HAP-1 (cell line): ENCODE measurements at regions not wholly inside any gene's neighbourhood (a gene's known extent, or its start where the extent isn't known, plus 50 kb on each side); places are given as distances from the start of the nearest gene placed in this dataset.

Source experiments
- DNase-seq, 2 experiments: peaks; one replicate each; pipeline ENCODE4 v3.0.0-alpha.2; 2016 to 2020; ENCODE audit warnings: low spot score in 2 of 2
- H3K27me3 ChIP-seq: fragments of 250-450 bp; sonication (Bioruptor Pico); 2 replicates; pipeline ENCODE4 v1.5.1; 2020; ENCODE audit warnings: low read depth, mild to moderate bottlenecking, moderate library complexity
- H3K36me3 ChIP-seq: fragments of 250-450 bp; sonication (Bioruptor Pico); replicated peaks from 2 replicates; pipeline ENCODE4 v1.5.1; 2020; ENCODE audit warnings: mild to moderate bottlenecking
- H3K4me1 ChIP-seq: fragments of 250-450 bp; sonication (Bioruptor Pico); 2 replicates; pipeline ENCODE4 v1.5.1; 2020; ENCODE audit warnings: mild to moderate bottlenecking
- H3K4me3 ChIP-seq: fragments of 250-450 bp; sonication (Bioruptor Pico); 2 replicates; pipeline ENCODE4 v1.5.1; 2020; ENCODE audit warnings: mild to moderate bottlenecking, moderate library complexity
- H3K9me3 ChIP-seq: fragments of 250-450 bp; sonication (Bioruptor Pico); 2 replicates; pipeline ENCODE4 v1.5.1; 2020; ENCODE audit warnings: mild to moderate bottlenecking, moderate library complexity
- in situ Hi-C: fragments of 300-500 bp; cut with MboI; formaldehyde crosslinking; loops from 3 replicates; pipeline ENCODE4 v1.14.3; 2020; ENCODE audit warnings: low sequenced_read_pairs, inconsistent platforms, mixed read lengths

DNA sequence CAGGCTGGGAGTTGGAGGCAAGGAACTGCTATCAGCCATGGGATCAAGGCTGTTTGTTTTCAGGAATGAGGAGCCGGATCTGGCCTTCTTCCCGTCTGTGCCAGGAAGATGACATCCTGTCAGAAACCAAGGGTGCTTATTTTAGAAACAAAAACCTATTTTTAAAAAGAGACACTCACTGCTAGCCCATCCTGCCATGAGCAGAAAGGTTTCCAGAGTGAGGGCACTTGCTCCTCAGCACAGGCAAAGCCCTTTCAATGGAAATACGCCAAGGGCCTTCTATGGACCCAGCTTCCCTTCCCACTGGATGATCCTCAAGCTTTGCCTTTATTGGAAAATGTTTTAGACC lies 132.6 kb upstream of the FSTL4 start:
- Histone ChIP-seq H3K27me3 (no peaks in the 10 kb centered on the region), H3K9me3 (no peaks in the 10 kb centered on the region), H3K36me3 (no peaks in the 10 kb centered on the region), H3K4me3 (no peak overlapping the region), H3K4me1 (no peaks in the 10 kb centered on the region)
- in situ Hi-C loops = no loop called here
- no peak for DNase-seq

DNA sequence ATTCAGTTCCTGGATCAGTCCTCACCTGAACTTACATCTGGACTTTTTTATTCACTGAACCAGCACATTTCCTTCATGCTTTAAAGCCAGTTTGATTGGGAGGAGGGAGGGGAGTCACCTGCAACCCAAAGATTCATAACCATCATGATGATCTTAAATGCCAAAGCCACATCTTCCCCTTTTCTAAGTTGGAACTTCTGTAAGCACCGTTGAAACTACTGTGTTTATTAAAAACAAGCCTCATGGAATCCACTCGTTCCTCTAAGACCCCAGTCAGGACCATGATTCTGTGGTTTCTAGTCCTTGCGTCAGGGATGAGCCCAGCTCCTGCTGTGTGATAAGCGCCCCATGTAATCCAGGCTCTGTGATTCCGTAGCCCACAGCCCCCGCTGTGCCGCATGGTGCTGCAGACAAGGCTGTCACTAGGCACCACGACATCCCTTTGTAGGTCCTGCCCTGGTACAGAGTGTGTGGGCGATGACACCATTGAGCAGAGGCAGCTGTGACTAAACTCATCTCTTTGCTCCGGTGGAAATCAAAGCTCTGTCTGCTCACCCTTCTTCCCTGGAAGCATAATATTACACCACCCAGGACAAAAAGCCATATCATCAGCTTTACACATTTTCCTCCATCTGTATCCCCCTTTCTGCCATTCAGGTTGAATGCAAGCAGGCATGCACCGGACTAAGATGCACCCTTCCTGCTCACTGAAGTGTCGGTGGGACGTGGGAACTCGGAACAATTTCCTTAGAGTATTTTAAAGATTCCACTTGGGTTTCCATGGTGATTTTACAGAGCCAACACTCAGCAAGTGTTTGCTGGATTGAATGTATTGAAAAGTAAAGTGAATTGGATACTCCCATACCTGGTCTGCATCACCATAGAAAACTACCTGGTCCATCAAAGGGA lies 132.0 kb upstream of the FSTL4 start:
- in situ Hi-C loops = no loop called here
- H3K4me3 ChIP-seq = no peak overlapping the region
- H3K27me3 ChIP-seq = no peaks in the 10 kb centered on the region
- no peaks in the 10 kb centered on the region for H3K4me1 ChIP-seq
- no peaks in the 10 kb centered on the region for H3K36me3 ChIP-seq
- H3K9me3 ChIP-seq = no peaks in the 10 kb centered on the region
- no peak for DNase-seq

DNA sequence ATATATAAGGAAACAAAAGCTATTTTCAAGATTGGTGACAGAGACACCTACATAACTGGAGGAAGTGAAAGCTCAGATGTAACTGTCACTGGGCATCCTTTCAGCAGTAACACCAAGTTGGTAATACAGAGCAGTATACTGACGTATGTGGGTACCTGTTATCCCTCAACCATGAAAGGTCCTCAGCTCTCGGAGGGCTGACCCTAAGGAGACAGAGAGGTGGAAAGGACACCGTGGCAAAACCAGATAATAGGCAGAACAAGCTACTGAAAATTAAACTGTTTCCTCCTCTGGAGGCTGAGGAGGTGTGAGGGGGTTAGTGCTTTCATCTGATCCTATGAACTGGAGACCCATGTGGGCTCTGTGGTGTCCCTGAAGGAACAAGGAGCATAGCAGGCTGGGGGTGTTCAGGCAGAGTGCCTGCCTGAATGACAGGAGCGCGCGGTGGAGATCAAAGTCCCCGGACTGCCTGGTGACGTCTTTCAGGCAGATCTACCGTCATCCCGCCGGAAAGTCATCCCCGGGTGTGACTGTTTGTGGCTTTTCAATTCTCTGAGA lies 130.2 kb upstream of the FSTL4 start:
- Histone ChIP-seq H3K4me1 (no peaks in the 10 kb centered on the region), H3K4me3 (no peak overlapping the region), H3K27me3 (no peaks in the 10 kb centered on the region), H3K9me3 (no peaks in the 10 kb centered on the region), H3K36me3 (no peaks in the 10 kb centered on the region)
- no peak for DNase-seq
- in situ Hi-C loops = no loop called here

DNA sequence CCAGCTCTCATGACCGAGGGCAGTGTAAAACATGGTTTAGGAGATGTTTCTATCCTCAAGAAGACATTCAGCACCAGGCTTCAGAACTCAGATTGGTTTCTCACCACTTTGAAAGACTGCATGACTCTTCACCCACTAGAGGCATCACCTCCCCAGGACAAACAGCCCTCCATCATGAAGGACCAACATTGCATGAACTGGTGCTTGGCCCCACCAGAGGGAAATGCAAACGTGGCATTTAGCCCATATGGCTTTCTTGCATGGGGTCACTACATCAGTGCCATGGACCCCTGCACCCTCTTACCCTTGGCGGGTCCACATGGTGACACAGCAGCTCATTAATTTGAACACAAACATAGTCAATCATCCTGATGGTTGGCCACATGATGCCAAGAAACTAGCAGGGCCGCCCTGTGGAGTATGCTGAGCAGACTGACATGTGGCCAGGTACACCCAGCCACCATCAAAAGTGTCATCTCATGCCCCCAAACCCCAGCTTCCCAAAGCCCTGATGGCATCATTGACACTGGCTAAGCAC lies 129.5 kb upstream of the FSTL4 start:
- Histone ChIP-seq H3K4me1 (no peaks in the 10 kb centered on the region), H3K36me3 (no peaks in the 10 kb centered on the region), H3K9me3 (no peaks in the 10 kb centered on the region), H3K4me3 (no peak overlapping the region), H3K27me3 (no peaks in the 10 kb centered on the region)
- in situ Hi-C loops = no loop called here
- DNase-seq = no peak

DNA sequence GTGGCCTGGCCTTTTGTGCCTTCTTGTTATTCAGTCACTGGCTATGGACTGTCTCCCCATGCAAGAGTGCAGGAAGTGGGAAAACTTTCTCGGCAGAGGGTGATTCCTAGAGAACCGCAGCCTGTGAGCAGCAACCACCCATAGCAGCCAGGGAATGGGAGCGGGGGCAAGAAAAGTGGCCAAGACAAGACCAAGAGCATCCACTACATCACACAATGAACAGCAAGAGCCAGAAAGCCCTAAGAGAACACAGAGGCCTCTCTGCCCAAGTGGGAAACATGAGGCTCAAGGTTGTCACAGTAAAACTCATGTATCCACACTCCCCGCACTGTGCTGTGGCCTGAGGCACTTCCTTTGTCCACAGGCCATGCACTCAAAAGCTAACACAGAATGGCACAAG lies 129.1 kb upstream of the FSTL4 start:
- no peaks in the 10 kb centered on the region for H3K4me1 ChIP-seq
- no peaks in the 10 kb centered on the region for H3K9me3 ChIP-seq
- in situ Hi-C loops = no loop called here
- no peaks in the 10 kb centered on the region for H3K36me3 ChIP-seq
- H3K4me3 ChIP-seq = no peak overlapping the region
- H3K27me3 ChIP-seq = no peaks in the 10 kb centered on the region
- DNase-seq = no peak

DNA sequence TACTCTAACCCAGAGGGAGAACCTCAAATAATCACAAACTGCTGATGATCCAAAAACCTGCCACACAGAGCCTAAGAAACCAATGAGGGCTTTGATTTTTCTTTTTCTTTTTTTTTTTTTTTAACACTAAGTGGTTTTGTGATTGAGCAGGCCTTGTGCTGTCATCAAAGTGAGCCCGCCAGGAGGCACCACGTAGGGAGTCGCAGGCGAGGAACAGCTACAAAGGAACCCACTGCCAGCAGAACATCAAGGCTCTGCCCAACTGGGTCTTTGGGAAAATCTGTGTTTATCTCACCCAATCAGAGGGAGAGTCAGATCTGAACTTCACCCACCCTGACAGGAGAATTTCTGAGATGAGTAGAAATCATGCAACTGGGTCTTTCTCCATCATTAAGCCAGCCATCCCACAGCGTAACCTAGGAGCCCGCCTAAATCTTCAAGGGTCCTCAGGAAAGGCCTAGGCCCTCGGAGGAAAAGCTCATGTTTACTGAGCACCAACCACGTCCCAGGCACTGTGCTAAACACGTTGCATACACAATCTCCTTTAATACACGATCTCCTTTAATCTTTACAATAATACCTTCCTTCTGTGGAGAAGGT lies 126.9 kb upstream of the FSTL4 start:
- in situ Hi-C loops = no loop called here
- Histone ChIP-seq H3K27me3 (no peaks in the 10 kb centered on the region), H3K9me3 (no peaks in the 10 kb centered on the region), H3K4me1 (no peaks in the 10 kb centered on the region), H3K4me3 (no peak overlapping the region), H3K36me3 (no peaks in the 10 kb centered on the region)
- DNase-seq = no peak

DNA sequence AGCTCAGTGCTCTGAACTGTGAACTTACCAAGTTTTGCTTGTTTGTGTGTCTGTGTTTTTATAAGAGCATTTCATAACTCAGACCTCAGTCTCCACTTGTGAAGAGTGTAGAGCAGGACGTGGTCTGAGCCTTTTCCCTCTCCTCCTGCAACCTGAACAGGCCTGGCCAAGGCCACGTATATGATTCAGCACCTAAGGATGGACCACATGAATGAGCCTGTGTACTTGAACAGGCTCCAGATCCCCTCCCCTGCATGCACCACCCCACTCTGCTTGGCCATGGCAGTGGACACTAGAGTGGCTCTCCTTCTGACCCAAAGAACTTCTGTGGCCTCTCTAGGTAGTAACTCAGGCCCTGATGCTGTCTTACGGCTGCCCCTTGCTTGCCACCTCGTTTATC lies 125.9 kb upstream of the FSTL4 start:
- H3K4me1 ChIP-seq = no peaks in the 10 kb centered on the region
- in situ Hi-C loops = no loop called here
- no peaks in the 10 kb centered on the region for H3K36me3 ChIP-seq
- H3K27me3 ChIP-seq = no peaks in the 10 kb centered on the region
- no peak for DNase-seq
- H3K9me3 ChIP-seq = no peaks in the 10 kb centered on the region
- H3K4me3 ChIP-seq = no peak overlapping the region

DNA sequence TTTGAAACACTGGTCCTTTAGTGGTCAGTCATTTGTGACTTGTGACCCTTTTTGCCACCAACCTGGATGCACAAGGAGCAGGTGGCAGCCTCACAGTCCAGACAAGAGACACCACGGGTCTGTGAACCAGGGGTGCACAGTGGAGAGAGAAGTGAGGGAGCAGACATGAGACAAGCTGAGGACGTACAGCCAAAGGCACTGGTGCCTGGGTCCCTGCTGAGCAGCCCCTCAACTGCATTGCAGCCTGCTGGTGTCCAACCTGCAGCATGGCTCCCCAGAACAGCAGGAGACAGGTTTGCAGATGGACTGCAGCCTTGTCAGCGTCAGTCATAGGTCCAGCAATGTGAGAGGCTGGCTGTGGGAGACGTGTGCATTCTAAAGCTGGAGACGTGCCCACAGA lies 124.2 kb upstream of the FSTL4 start:
- Histone ChIP-seq H3K9me3 (no peaks in the 10 kb centered on the region), H3K27me3 (no peaks in the 10 kb centered on the region), H3K36me3 (no peaks in the 10 kb centered on the region), H3K4me1 (no peaks in the 10 kb centered on the region), H3K4me3 (no peak overlapping the region)
- no peak for DNase-seq
- in situ Hi-C loops = no loop called here

DNA sequence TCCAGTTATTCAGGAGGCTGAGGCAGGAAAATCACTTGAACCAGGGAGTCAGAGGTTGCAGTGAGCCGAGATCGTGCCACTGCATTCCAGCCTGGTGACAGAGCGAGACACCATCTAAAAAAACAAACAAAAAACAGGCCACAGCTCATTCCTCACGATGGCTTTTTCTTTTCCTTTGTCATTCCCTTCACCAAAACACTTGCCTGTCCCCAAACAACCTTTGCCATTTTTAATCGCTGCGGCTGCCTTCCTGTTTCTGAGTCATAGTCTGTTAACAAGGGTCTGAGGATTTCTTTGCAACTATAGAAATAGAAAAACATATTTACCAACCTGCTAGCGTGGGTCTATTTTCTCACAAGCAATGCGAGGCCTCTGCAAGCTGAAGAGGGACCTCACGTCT lies 123.0 kb upstream of the FSTL4 start:
- Histone ChIP-seq H3K36me3 (no peaks in the 10 kb centered on the region), H3K4me1 (no peaks in the 10 kb centered on the region), H3K27me3 (no peaks in the 10 kb centered on the region), H3K9me3 (no peaks in the 10 kb centered on the region), H3K4me3 (no peak overlapping the region)
- DNase-seq = no peak
- in situ Hi-C loops = no loop called here

DNA sequence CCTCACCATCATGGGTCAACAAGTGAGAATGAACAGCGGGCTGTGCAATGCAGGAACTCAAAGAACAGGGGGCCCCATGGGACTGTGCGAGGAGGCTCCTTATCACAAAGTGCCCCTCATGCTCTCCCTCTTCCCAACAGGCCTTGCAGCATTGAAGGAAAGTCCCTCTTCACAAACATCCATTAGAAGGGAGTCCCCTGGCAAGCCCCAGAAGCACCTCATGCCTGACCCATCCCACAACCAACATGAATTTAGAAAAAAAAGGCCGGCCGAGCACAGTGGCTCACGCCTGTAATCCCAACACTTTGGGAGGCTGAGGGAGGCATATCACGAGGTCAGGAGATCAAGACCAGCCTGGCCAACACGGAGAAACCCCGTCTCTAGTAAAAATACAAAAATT lies 122.6 kb upstream of the FSTL4 start:
- no peaks in the 10 kb centered on the region for H3K27me3 ChIP-seq
- no peaks in the 10 kb centered on the region for H3K36me3 ChIP-seq
- no peak for DNase-seq
- H3K4me3 ChIP-seq = no peak overlapping the region
- in situ Hi-C loops = no loop called here
- H3K4me1 ChIP-seq = no peaks in the 10 kb centered on the region
- H3K9me3 ChIP-seq = no peaks in the 10 kb centered on the region

DNA sequence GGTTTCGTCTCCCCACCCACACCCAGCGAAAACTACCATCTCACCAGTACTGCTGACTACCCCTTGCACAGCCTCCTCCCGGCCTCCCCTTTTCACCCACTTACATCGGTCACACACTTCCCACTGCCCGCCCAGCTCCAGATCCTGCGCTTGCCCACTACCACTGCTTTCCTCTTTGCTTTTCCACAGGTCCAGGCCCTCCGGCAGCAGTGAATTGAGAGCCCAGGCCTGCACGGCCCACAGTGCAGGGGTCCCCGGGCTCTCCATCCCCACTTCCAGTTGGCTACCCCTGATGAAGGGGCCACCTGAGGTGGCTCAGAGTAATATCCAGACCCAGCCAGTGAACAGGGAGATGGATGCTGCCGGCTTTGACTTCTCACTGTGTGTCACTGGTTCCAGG lies 120.2 kb upstream of the FSTL4 start:
- Histone ChIP-seq H3K4me1 (no peaks in the 10 kb centered on the region), H3K36me3 (no peaks in the 10 kb centered on the region), H3K9me3 (no peaks in the 10 kb centered on the region), H3K4me3 (no peak overlapping the region), H3K27me3 (no peaks in the 10 kb centered on the region)
- in situ Hi-C loops = no loop called here
- no peak for DNase-seq

DNA sequence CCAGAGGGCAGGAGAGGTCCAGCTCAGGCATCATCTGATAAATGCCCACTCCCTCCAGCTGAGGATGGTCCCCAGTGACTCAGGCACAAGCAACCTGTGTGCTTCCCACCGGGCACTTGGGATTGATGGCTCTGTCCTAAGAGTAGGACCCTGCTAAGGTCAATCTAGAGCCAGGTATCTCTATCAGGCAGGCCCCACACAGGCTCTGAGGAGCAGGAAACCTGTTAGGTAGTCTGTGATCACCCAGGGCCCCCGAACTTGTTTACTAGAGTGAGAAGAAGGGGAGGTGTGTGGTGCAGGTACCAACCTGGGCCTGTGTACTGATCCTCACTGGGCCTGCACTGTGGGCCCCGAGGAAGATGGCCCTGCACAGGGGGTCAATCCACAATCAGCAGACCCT lies 119.6 kb upstream of the FSTL4 start:
- in situ Hi-C loops = no loop called here

DNA sequence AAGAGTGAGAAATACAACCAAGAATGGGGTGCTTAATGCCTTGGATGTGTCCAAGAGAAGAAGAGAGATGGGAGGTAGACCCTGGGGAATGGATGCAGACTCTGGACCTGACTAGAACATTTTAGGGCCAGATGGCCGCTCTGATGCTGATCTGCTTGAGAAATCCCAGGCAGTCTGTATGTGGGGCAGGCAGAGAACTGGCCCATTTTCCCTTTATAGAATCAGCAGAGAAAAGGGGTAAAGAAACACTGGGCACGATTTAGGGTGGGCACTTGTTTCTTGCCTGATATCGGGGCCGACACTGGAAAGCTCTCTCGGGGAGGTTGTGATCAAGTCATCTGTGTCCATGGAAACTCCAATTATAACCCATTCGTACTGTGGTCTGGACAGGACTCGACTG lies 118.5 kb upstream of the FSTL4 start:
- Histone ChIP-seq H3K9me3 (no peaks in the 10 kb centered on the region), H3K4me3 (no peak overlapping the region), H3K27me3 (no peaks in the 10 kb centered on the region), H3K36me3 (no peaks in the 10 kb centered on the region), H3K4me1 (no peaks in the 10 kb centered on the region)
- no peak for DNase-seq
- in situ Hi-C loops = no loop called here

More for the DNA sequence above, 119.6 kb upstream of the FSTL4 start:
- Histone ChIP-seq H3K9me3 (no peaks in the 10 kb centered on the region), H3K4me3 (no peak overlapping the region), H3K27me3 (no peaks in the 10 kb centered on the region), H3K4me1 (no peaks in the 10 kb centered on the region), H3K36me3 (no peaks in the 10 kb centered on the region)
- no peak for DNase-seq

DNA sequence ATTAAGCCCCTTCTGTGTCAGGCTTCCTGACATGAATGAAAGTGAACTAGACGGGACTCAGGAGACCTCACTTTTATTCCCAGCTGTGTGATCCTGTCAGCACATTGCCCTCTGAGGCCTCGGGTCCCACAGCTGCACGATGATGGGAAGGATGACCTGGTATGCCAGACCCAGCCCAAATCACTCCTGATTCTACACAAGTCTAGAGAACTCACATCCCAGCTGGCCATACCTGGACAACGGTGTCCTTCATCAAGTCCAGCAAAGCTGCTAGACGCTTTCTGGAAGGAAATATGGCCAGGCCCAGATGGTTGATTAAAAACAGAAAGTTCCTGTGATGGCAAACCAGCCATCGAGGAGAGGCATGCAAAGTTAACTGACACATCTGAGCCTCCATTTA lies 118.0 kb upstream of the FSTL4 start:
- Histone ChIP-seq H3K4me1 (no peaks in the 10 kb centered on the region), H3K9me3 (no peaks in the 10 kb centered on the region)
- in situ Hi-C loops = no loop called here

More for the DNA sequence above, 118.0 kb upstream of the FSTL4 start:
- no peak for DNase-seq
- H3K36me3 ChIP-seq = no peaks in the 10 kb centered on the region
- H3K4me3 ChIP-seq = no peak overlapping the region
- no peaks in the 10 kb centered on the region for H3K27me3 ChIP-seq
